Neural progenitor cell (in vitro differentiated cells): ENCODE measurements at regions not wholly inside any gene's neighbourhood (a gene's known extent, or its start where the extent isn't known, plus 50 kb on each side); places are given as distances from the start of the nearest gene placed in this dataset.

Experiments used
- EZH2 ChIP-seq: fragments of 200-600 bp; sonication (generic); IDR thresholded peaks from 2 replicates; pipeline ENCODE4 v1.6.1; 2017; ENCODE audit warnings: antibody characterized with exemption, mild to moderate bottlenecking, moderate library complexity
- TF ChIP-seq, protein P1 (sequence below): fragments of 200-600 bp; sonication (generic); IDR thresholded peaks from 2 replicates; pipeline ENCODE4 v1.5.1; 2017; ENCODE audit warnings: antibody characterized with exemption, mild to moderate bottlenecking

DNA sequence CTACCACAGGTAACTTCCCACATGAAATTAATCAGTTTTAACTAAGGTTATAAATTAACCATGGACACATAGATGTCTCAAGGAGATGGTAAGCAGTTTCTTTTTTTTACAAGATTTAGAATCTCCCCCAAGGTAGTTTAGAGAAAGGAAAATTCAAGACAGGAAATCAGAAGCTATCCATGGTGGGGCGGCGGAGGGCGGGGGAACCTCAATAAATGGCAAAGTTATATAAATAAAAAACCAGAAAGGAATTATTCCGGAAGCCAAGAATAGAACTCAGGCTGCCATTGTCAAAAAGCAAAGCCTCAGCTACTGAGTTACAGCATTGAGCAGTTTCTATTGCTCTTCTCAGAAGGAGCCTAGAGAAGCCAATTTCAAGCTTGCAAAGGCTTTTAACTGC lies 172.1 kb upstream of the SMAD3 start:
- TF ChIP-seq, protein P1, sequence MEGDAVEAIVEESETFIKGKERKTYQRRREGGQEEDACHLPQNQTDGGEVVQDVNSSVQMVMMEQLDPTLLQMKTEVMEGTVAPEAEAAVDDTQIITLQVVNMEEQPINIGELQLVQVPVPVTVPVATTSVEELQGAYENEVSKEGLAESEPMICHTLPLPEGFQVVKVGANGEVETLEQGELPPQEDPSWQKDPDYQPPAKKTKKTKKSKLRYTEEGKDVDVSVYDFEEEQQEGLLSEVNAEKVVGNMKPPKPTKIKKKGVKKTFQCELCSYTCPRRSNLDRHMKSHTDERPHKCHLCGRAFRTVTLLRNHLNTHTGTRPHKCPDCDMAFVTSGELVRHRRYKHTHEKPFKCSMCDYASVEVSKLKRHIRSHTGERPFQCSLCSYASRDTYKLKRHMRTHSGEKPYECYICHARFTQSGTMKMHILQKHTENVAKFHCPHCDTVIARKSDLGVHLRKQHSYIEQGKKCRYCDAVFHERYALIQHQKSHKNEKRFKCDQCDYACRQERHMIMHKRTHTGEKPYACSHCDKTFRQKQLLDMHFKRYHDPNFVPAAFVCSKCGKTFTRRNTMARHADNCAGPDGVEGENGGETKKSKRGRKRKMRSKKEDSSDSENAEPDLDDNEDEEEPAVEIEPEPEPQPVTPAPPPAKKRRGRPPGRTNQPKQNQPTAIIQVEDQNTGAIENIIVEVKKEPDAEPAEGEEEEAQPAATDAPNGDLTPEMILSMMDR: no peak
- no peak for TF ChIP-seq EZH2
